ENCODE measurements at regions not wholly inside any gene's neighbourhood (a gene's known extent, or its start where the extent isn't known, plus 50 kb on each side); places are given as distances from the start of the nearest gene placed in this dataset.
A peak's percentile ranks its signal among the peaks of the same experiment; 100 is the strongest.

GRCh38 chr2:145329971-145330370 is 810.1 kb upstream of the ZEB2 start:
- DNase-seq, result no peak
- intact Hi-C loops (cut with micrococcal nuclease), result no loop called here
- peaks cover 2% of the 10 kb centered on the region for H3K4me1 Mint-ChIP-seq
- H3K27ac Mint-ChIP-seq, result no peak overlapping the region
- H3K4me3 Mint-ChIP-seq, result no peak overlapping the region
- H3K9me3 Mint-ChIP-seq, result peaks cover 6% of the 10 kb centered on the region
- no peaks in the 10 kb centered on the region for H3K36me3 Mint-ChIP-seq (ENCODE audit: low read depth)
- H3K27me3 Mint-ChIP-seq, result peaks cover 22% of the 10 kb centered on the region

GRCh38 chr2:145325485-145325884 is 805.6 kb upstream of the ZEB2 start:
- Mint-ChIP-seq H3K4me3 (no peak overlapping the region), H3K27me3 (peaks cover 27% of the 10 kb centered on the region), H3K27ac (no peak overlapping the region), H3K36me3 (ENCODE audit: low read depth) (no peaks in the 10 kb centered on the region), H3K4me1 (peaks cover 15% of the 10 kb centered on the region), H3K9me3 (peaks cover 6% of the 10 kb centered on the region)
- DNase-seq, result no peak
- intact Hi-C loops (cut with micrococcal nuclease), result no loop called here

GRCh38 chr2:145324748-145325147 is 804.8 kb upstream of the ZEB2 start:
- H3K9me3 Mint-ChIP-seq, result peaks cover 6% of the 10 kb centered on the region
- peaks cover 15% of the 10 kb centered on the region for H3K4me1 Mint-ChIP-seq
- no peak overlapping the region for H3K27ac Mint-ChIP-seq
- no peak for DNase-seq
- no peaks in the 10 kb centered on the region for H3K36me3 Mint-ChIP-seq (ENCODE audit: low read depth)
- H3K4me3 Mint-ChIP-seq, result no peak overlapping the region
- intact Hi-C loops (cut with micrococcal nuclease), result loop anchor here (5.0 kb wide), 1 partner anchor 428 kb away; no protein-coding TSS in a partner anchor
- peaks cover 24% of the 10 kb centered on the region for H3K27me3 Mint-ChIP-seq

GRCh38 chr2:145323512-145323911 is 803.6 kb upstream of the ZEB2 start:
- Mint-ChIP-seq H3K4me1 (peaks cover 15% of the 10 kb centered on the region), H3K27me3 (peaks cover 18% of the 10 kb centered on the region), H3K36me3 (ENCODE audit: low read depth) (no peaks in the 10 kb centered on the region), H3K4me3 (no peak overlapping the region), H3K27ac (peak overlapping the region; percentile 0), H3K9me3 (peaks cover 6% of the 10 kb centered on the region)
- intact Hi-C loops (cut with micrococcal nuclease), result loop anchor here (1.0 to 5.0 kb wide), 3 partner anchors 65 to 429 kb away; no protein-coding TSS in a partner anchor
- DNase-seq, result peak; percentile 62

GRCh38 chr2:145321344-145321743 is 801.4 kb upstream of the ZEB2 start:
- Mint-ChIP-seq H3K4me3 (no peak overlapping the region), H3K27ac (no peak overlapping the region), H3K36me3 (ENCODE audit: low read depth) (no peaks in the 10 kb centered on the region), H3K9me3 (peaks cover under 1% of the 10 kb centered on the region), H3K27me3 (peaks cover 19% of the 10 kb centered on the region), H3K4me1 (peaks cover 15% of the 10 kb centered on the region)
- intact Hi-C loops (cut with micrococcal nuclease), result loop anchor here (5.0 kb wide), 1 partner anchor 431 kb away; no protein-coding TSS in a partner anchor
- DNase-seq, result no peak

DNA sequence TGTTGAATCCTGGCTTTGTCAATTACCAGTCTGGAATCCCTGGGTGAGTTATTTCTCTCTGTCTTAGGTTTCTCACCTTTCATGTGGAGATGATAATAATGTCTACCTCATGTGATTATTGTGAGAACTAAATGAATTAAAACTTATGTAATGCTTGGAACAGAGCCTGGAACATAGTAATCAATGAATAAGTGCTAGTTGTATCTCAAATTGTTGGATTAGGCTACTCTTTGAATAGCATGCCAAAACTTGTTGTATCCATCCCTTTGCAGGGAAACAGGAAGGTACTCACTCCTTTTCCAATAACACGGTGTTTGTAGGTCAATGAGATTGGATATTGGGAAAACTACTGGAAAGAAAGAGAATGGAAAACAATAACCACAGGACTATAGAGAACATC is 796.6 kb upstream of the ZEB2 start:
- H3K27me3 Mint-ChIP-seq, result peaks cover 15% of the 10 kb centered on the region
- no peak overlapping the region for H3K27ac Mint-ChIP-seq
- intact Hi-C loops (cut with micrococcal nuclease), result no loop called here
- no peak overlapping the region for H3K4me3 Mint-ChIP-seq
- H3K9me3 Mint-ChIP-seq, result peaks cover 6% of the 10 kb centered on the region
- no peaks in the 10 kb centered on the region for H3K4me1 Mint-ChIP-seq
- no peaks in the 10 kb centered on the region for H3K36me3 Mint-ChIP-seq (ENCODE audit: low read depth)
- DNase-seq, result no peak

GRCh38 chr2:145315053-145315452 is 795.1 kb upstream of the ZEB2 start:
- Mint-ChIP-seq H3K9me3 (peaks cover 10% of the 10 kb centered on the region), H3K27me3 (peaks cover 14% of the 10 kb centered on the region), H3K4me1 (no peaks in the 10 kb centered on the region), H3K4me3 (no peak overlapping the region), H3K36me3 (ENCODE audit: low read depth) (no peaks in the 10 kb centered on the region), H3K27ac (no peak overlapping the region)
- intact Hi-C loops (cut with micrococcal nuclease), result no loop called here
- no peak for DNase-seq

GRCh38 chr2:145314119-145314633 is 794.3 kb upstream of the ZEB2 start:
- Mint-ChIP-seq H3K27ac (no peak overlapping the region), H3K4me1 (no peaks in the 10 kb centered on the region), H3K36me3 (ENCODE audit: low read depth) (no peaks in the 10 kb centered on the region), H3K4me3 (no peak overlapping the region), H3K27me3 (peaks cover 14% of the 10 kb centered on the region), H3K9me3 (peaks cover 10% of the 10 kb centered on the region)
- no peak for DNase-seq
- intact Hi-C loops (cut with micrococcal nuclease), result no loop called here

GRCh38 chr2:145305889-145306288 is 786.0 kb upstream of the ZEB2 start:
- intact Hi-C loops (cut with micrococcal nuclease), result no loop called here
- Mint-ChIP-seq H3K27ac (no peak overlapping the region), H3K9me3 (peaks cover under 1% of the 10 kb centered on the region), H3K4me1 (no peaks in the 10 kb centered on the region), H3K27me3 (peaks cover 4% of the 10 kb centered on the region), H3K36me3 (ENCODE audit: low read depth) (no peaks in the 10 kb centered on the region), H3K4me3 (no peak overlapping the region)
- DNase-seq, result no peak

- peaks cover 3% of the 10 kb centered on the region for H3K27me3 Mint-ChIP-seq
- H3K27ac Mint-ChIP-seq, result no peak overlapping the region
- no peaks in the 10 kb centered on the region for H3K36me3 Mint-ChIP-seq (ENCODE audit: low read depth)
- H3K9me3 Mint-ChIP-seq, result no peaks in the 10 kb centered on the region
- intact Hi-C loops (cut with micrococcal nuclease), result no loop called here
- H3K4me3 Mint-ChIP-seq, result no peak overlapping the region
- H3K4me1 Mint-ChIP-seq, result no peaks in the 10 kb centered on the region
- no peak for DNase-seq
Observed at GRCh38 chr2:145304501-145304900, 784.6 kb upstream of the ZEB2 start.

DNA sequence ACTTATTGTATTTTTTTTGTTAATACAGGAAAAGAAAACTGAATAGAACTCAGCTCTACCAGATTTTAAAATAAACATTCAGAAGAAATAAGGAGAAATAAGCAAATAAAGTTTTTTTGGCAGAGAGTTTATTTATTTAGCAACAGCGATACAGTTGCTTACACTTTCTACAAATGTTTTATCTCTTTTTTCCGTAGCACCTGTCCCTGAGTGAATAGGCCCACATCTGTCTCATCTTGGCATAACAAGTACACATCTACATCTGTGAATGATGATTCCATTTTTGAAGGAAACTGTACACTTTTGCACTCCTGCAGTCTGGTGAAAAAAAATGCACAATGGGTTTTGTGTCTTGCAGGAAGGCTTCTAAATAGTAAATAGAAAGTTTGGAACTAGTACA is 783.6 kb upstream of the ZEB2 start:
- DNase-seq, result no peak
- H3K9me3 Mint-ChIP-seq, result no peaks in the 10 kb centered on the region
- no peaks in the 10 kb centered on the region for H3K36me3 Mint-ChIP-seq (ENCODE audit: low read depth)
- intact Hi-C loops (cut with micrococcal nuclease), result no loop called here
- peaks cover 5% of the 10 kb centered on the region for H3K27me3 Mint-ChIP-seq
- no peaks in the 10 kb centered on the region for H3K4me1 Mint-ChIP-seq
- no peak overlapping the region for H3K27ac Mint-ChIP-seq
- H3K4me3 Mint-ChIP-seq, result no peak overlapping the region

DNA sequence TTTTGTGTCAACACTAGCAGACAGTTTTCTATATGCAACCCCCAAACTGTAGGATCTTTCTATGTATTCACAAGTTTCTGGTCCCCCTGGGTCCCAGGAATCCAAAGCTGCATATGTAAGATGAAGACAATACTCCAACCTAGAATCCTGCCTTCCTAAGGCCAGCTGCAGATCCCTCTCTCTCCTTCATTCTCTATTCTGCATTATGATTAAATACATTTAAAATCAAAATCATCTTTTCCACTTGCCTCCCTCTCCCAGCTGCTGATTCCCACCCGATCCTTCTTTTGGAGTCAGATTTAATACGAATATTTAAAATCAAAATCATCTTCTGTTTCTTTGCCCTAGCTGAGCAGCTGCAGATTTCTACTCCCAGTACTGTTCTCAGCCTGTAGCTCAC is 783.0 kb upstream of the ZEB2 start:
- Mint-ChIP-seq H3K27ac (no peak overlapping the region), H3K36me3 (ENCODE audit: low read depth) (no peaks in the 10 kb centered on the region), H3K4me3 (no peak overlapping the region), H3K4me1 (no peaks in the 10 kb centered on the region), H3K27me3 (peaks cover 5% of the 10 kb centered on the region), H3K9me3 (no peaks in the 10 kb centered on the region)
- intact Hi-C loops (cut with micrococcal nuclease), result no loop called here
- DNase-seq, result no peak

- peaks cover 5% of the 10 kb centered on the region for H3K27me3 Mint-ChIP-seq
Observed at GRCh38 chr2:145302451-145302850, 782.5 kb upstream of the ZEB2 start.

GRCh38 chr2:145299368-145299767 is 779.4 kb upstream of the ZEB2 start:
- Mint-ChIP-seq H3K36me3 (ENCODE audit: low read depth) (no peaks in the 10 kb centered on the region), H3K9me3 (no peaks in the 10 kb centered on the region), H3K4me1 (no peaks in the 10 kb centered on the region), H3K27ac (no peak overlapping the region), H3K4me3 (no peak overlapping the region), H3K27me3 (peaks cover 2% of the 10 kb centered on the region)
- intact Hi-C loops (cut with micrococcal nuclease), result no loop called here
- no peak for DNase-seq

More at GRCh38 chr2:145302451-145302850, 782.5 kb upstream of the ZEB2 start:
- Mint-ChIP-seq H3K4me1 (no peaks in the 10 kb centered on the region), H3K27ac (no peak overlapping the region), H3K9me3 (no peaks in the 10 kb centered on the region), H3K4me3 (no peak overlapping the region), H3K36me3 (ENCODE audit: low read depth) (no peaks in the 10 kb centered on the region)
- no peak for DNase-seq
- intact Hi-C loops (cut with micrococcal nuclease), result no loop called here

DNA sequence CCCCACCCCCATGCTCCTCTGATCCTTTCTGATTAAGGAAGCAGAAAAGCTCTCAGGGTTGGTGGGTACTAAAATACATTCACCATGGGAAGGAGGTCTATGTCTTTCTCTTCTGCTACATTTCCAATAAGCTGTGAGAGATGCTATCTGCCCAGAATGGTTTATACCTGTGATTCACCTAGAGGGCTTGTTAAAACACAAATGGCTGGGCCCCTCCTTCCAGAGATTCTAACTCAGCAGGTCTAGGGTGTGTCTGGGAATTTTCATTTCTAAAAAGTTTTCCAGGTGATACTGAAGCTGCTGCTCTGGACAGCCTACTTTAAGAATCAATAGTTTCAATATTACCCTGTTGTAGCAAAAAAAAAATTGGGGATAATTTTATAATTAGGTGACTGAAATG is 772.2 kb upstream of the ZEB2 start:
- no peak overlapping the region for H3K27ac Mint-ChIP-seq
- H3K27me3 Mint-ChIP-seq, result peaks cover 4% of the 10 kb centered on the region
- H3K4me3 Mint-ChIP-seq, result no peak overlapping the region
- DNase-seq, result no peak
- intact Hi-C loops (cut with micrococcal nuclease), result no loop called here
- H3K4me1 Mint-ChIP-seq, result no peaks in the 10 kb centered on the region
- H3K9me3 Mint-ChIP-seq, result no peaks in the 10 kb centered on the region
- H3K36me3 Mint-ChIP-seq (ENCODE audit: low read depth), result no peaks in the 10 kb centered on the region
